DMS114 treated with DMSO at 0.1 percent for 48 hours (cell line): ENCODE measurements at regions not wholly inside any gene's neighbourhood (a gene's known extent, or its start where the extent isn't known, plus 50 kb on each side); places are given as distances from the start of the nearest gene placed in this dataset.

Source experiments
- DNase-seq: peaks from one replicate; lab custom pipeline; 2025; ENCODE audit not compliant: unreplicated experiment; lab: John Stamatoyannopoulos, UW

GRCh38 chr3:132232231-132232792 is 84.9 kb upstream of the ACP3 start:
- no peak for DNase-seq

- no peak for DNase-seq
These were observed 80.2 kb upstream of the ACP3 start for GRCh38 chr3:132236701-132237651.

- no peak for DNase-seq
These were observed 79.6 kb upstream of the ACP3 start for GRCh38 chr3:132237652-132238032.

GRCh38 chr3:132239587-132239986 is 77.6 kb upstream of the ACP3 start:
- no peak for DNase-seq

- DNase-seq, result no peak
These were observed 75.3 kb upstream of the ACP3 start for GRCh38 chr3:132241776-132242514.

GRCh38 chr3:132242790-132243189 is 74.4 kb upstream of the ACP3 start:
- DNase-seq, result no peak

- no peak for DNase-seq
These were observed 71.6 kb upstream of the ACP3 start for GRCh38 chr3:132245552-132246142.

- no peak for DNase-seq
These were observed 71.0 kb upstream of the ACP3 start for GRCh38 chr3:132246212-132246611.

- DNase-seq, result no peak
These were observed 70.0 kb upstream of the ACP3 start for GRCh38 chr3:132247211-132247610.

GRCh38 chr3:132248490-132248889 is 68.7 kb upstream of the ACP3 start:
- no peak for DNase-seq

GRCh38 chr3:132253262-132253878 is 63.8 kb upstream of the ACP3 start:
- peak; percentile 58 for DNase-seq

- no peak for DNase-seq
These were observed 63.0 kb upstream of the ACP3 start for GRCh38 chr3:132254076-132254755.

- no peak for DNase-seq
These were observed 62.0 kb upstream of the ACP3 start for GRCh38 chr3:132255041-132255745.

- DNase-seq, result peak; percentile 47
These were observed 60.2 kb upstream of the ACP3 start for GRCh38 chr3:132256989-132257388.

GRCh38 chr3:132261506-132261905 is 55.7 kb upstream of the ACP3 start:
- no peak for DNase-seq

GRCh38 chr3:132262305-132262704 is 54.9 kb upstream of the ACP3 start:
- DNase-seq, result no peak

- no peak for DNase-seq
These were observed 54.3 kb upstream of the ACP3 start for GRCh38 chr3:132262956-132263355.

GRCh38 chr3:132265028-132265427 is 52.2 kb upstream of the ACP3 start:
- no peak for DNase-seq

GRCh38 chr3:132265488-132265887 is 51.7 kb upstream of the ACP3 start:
- DNase-seq, result no peak
